ENCODE measurements at regions not wholly inside any gene's neighbourhood (a gene's known extent, or its start where the extent isn't known, plus 50 kb on each side); places are given as distances from the start of the nearest gene placed in this dataset.
"Not testable (repeated sequence)": the region's sequence is repeated elsewhere in the genome, so short reads cannot be mapped to it uniquely, and the experiment has no call there.

GRCh38 chr2:180542511-180542910, 437.9 kb upstream of the UBE2E3 start:
- Histone ChIP-seq H3K9me3 (no peaks in the 10 kb centered on the region), H3K4me1 (no peaks in the 10 kb centered on the region), H3K27me3 (no peaks in the 10 kb centered on the region), H3K27ac (no peak overlapping the region), H3K36me3 (no peaks in the 10 kb centered on the region), H3K4me3 (no peak overlapping the region)
- TF ChIP-seq CTCF (IDR thresholded peaks at IDR 0.05), result no peak
- intact Hi-C loops (cut with DNase I), result no loop called here
- FAIRE-seq (no peak), ATAC-seq (no peak), DNase-seq (no peak)

- Histone ChIP-seq H3K36me3 (no peaks in the 10 kb centered on the region), H3K9me3 (no peaks in the 10 kb centered on the region), H3K4me1 (no peaks in the 10 kb centered on the region), H3K27me3 (no peaks in the 10 kb centered on the region), H3K27ac (no peak overlapping the region), H3K4me3 (no peak overlapping the region)
- DNase-seq (no peak), FAIRE-seq (no peak), ATAC-seq (no peak)
- WGBS, 2 donors, result 81 to 83% methylated on average over 8 of the region's 8 CpGs
- no peak for TF ChIP-seq CTCF (IDR thresholded peaks at IDR 0.05)
- intact Hi-C loops (cut with DNase I), result no loop called here
Measured at GRCh38 chr2:180540761-180541160, 439.6 kb upstream of the UBE2E3 start.

- Histone ChIP-seq H3K4me3 (no peak overlapping the region), H3K27ac (no peak overlapping the region), H3K27me3 (no peaks in the 10 kb centered on the region), H3K36me3 (no peaks in the 10 kb centered on the region), H3K9me3 (no peaks in the 10 kb centered on the region), H3K4me1 (no peaks in the 10 kb centered on the region)
- ATAC-seq, result peak in 2 of 4 donors; percentile 34 to 44
- no peak for TF ChIP-seq CTCF (IDR thresholded peaks at IDR 0.05)
- intact Hi-C loops (cut with DNase I), result no loop called here
- no peak for FAIRE-seq
- no peak for DNase-seq
Measured at GRCh38 chr2:180539541-180539940, 440.9 kb upstream of the UBE2E3 start.

GRCh38 chr2:180535289-180535688, 445.1 kb upstream of the UBE2E3 start:
- no peak for DNase-seq
- intact Hi-C loops (cut with DNase I), result no loop called here
- no peak for FAIRE-seq
- Histone ChIP-seq H3K4me3 (no peak overlapping the region), H3K36me3 (no peaks in the 10 kb centered on the region), H3K27me3 (no peaks in the 10 kb centered on the region), H3K4me1 (no peaks in the 10 kb centered on the region), H3K9me3 (no peaks in the 10 kb centered on the region), H3K27ac (no peak overlapping the region)
- TF ChIP-seq CTCF (IDR thresholded peaks at IDR 0.05), result no peak
- WGBS, 2 donors, result 82 to 87% methylated on average over 1 of the region's 1 CpG
- no peak for ATAC-seq

GRCh38 chr2:180531787-180532186, 448.6 kb upstream of the UBE2E3 start:
- DNase-seq, result peak in 1 of 6 donors; percentile 26
- intact Hi-C loops (cut with DNase I); ATAC-seq: not testable (repeated sequence)

GRCh38 chr2:180524499-180524898, 455.9 kb upstream of the UBE2E3 start:
- FAIRE-seq (no peak), ATAC-seq (no peak), DNase-seq (no peak)
- WGBS, 2 donors, result 64 to 73% methylated on average over 2 of the region's 2 CpGs
- no peaks in the 10 kb centered on the region for H3K9me3 ChIP-seq
- intact Hi-C loops (cut with DNase I), result no loop called here
- H3K4me1 ChIP-seq, result no peaks in the 10 kb centered on the region
- no peak overlapping the region for H3K27ac ChIP-seq
- H3K36me3 ChIP-seq, result no peaks in the 10 kb centered on the region
- no peak for TF ChIP-seq CTCF (IDR thresholded peaks at IDR 0.05)
- no peaks in the 10 kb centered on the region for H3K27me3 ChIP-seq
- H3K4me3 ChIP-seq, result no peak overlapping the region

More at GRCh38 chr2:180531787-180532186, 448.6 kb upstream of the UBE2E3 start:
- not testable (repeated sequence) for H3K4me3 ChIP-seq, H3K27ac ChIP-seq, H3K4me1 ChIP-seq, H3K36me3 ChIP-seq, FAIRE-seq, H3K27me3 ChIP-seq, H3K9me3 ChIP-seq
- 71 to 75% methylated on average over 8 of the region's 8 CpGs for WGBS, 2 donors
